ENCODE measurements at regions not wholly inside any gene's neighbourhood (a gene's known extent, or its start where the extent isn't known, plus 50 kb on each side); places are given as distances from the start of the nearest gene placed in this dataset.

DNA sequence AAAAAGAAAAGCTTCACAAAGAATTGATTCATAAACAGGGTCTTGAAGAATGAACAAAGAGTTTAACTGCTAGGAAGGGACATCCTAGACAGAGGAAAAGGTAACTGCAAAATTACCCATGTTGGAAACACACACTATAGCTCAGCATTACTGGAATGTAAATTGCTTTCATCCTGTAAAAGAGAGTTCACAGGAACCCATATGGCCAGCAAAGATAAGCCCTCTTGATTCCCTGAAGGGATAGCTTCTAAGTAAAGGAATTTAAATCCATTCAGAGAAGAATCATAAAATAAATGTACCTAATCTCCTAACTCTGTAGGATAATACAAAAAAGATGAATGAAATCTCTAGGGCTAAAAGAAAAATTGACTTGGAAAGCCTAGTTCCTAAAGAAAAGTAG is 107.1 kb upstream of the INTU start:
- TF ChIP-seq, protein P1, sequence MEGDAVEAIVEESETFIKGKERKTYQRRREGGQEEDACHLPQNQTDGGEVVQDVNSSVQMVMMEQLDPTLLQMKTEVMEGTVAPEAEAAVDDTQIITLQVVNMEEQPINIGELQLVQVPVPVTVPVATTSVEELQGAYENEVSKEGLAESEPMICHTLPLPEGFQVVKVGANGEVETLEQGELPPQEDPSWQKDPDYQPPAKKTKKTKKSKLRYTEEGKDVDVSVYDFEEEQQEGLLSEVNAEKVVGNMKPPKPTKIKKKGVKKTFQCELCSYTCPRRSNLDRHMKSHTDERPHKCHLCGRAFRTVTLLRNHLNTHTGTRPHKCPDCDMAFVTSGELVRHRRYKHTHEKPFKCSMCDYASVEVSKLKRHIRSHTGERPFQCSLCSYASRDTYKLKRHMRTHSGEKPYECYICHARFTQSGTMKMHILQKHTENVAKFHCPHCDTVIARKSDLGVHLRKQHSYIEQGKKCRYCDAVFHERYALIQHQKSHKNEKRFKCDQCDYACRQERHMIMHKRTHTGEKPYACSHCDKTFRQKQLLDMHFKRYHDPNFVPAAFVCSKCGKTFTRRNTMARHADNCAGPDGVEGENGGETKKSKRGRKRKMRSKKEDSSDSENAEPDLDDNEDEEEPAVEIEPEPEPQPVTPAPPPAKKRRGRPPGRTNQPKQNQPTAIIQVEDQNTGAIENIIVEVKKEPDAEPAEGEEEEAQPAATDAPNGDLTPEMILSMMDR (IDR thresholded peaks at IDR 0.05), result no peak
- TF ChIP-seq, protein P2, sequence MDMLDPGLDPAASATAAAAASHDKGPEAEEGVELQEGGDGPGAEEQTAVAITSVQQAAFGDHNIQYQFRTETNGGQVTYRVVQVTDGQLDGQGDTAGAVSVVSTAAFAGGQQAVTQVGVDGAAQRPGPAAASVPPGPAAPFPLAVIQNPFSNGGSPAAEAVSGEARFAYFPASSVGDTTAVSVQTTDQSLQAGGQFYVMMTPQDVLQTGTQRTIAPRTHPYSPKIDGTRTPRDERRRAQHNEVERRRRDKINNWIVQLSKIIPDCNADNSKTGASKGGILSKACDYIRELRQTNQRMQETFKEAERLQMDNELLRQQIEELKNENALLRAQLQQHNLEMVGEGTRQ (CRISPR knock-in tag; IDR thresholded peaks at IDR 0.05), result no peak
- TF ChIP-seq ZNF232 (CRISPR knock-in tag; IDR thresholded peaks at IDR 0.05) (no peak), ZNF423 (CRISPR knock-in tag; IDR thresholded peaks at IDR 0.05) (no peak), NFYB (CRISPR knock-in tag; conservative IDR thresholded peaks at IDR 0.05; ENCODE audit: low read depth) (no peak), ETV6 (CRISPR knock-in tag; IDR thresholded peaks at IDR 0.05) (no peak), SP1 (CRISPR knock-in tag; conservative IDR thresholded peaks at IDR 0.05) (no peak), FOXJ3 (CRISPR knock-in tag; IDR thresholded peaks at IDR 0.05; ENCODE audit: borderline replicate concordance) (no peak), TEAD4 (CRISPR knock-in tag; IDR thresholded peaks at IDR 0.05) (no peak), ZNF263 (CRISPR knock-in tag; IDR thresholded peaks at IDR 0.05; ENCODE audit: low read depth) (no peak)
- TF ChIP-seq, protein P3, sequence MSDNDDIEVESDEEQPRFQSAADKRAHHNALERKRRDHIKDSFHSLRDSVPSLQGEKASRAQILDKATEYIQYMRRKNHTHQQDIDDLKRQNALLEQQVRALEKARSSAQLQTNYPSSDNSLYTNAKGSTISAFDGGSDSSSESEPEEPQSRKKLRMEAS (CRISPR knock-in tag; IDR thresholded peaks at IDR 0.05), result no peak
